Spleen (tissue), 7 donors: ENCODE measurements at regions not wholly inside any gene's neighbourhood (a gene's known extent, or its start where the extent isn't known, plus 50 kb on each side); places are given as distances from the start of the nearest gene placed in this dataset.

ENCODE experiments used
- POLR2A ChIP-seq, 3 donors: fragments of 450-650 bp; IDR thresholded peaks; one replicate each; pipeline ENCODE4 v1.5.1; 2017; ENCODE audit warnings: antibody characterized with exemption in 3 of 3, mild to moderate bottlenecking in 1 of 3
- POLR2AphosphoS5 ChIP-seq, 3 donors: sonication (generic); formaldehyde crosslinking; IDR thresholded peaks; one replicate each; pipeline ENCODE4 v1.5.1; 2017; ENCODE audit warnings: antibody characterized with exemption in 3 of 3
- TF ChIP-seq, protein P1 (sequence below), 11 experiments: fragments of 200-600 bp in 7 of 11; fragments of 450-650 bp in 4 of 11; sonication (generic) in 4 of 11; IDR thresholded peaks in 8 of 11; conservative IDR thresholded peaks in 3 of 11; 1 replicate in 7 of 11; 2 replicates in 4 of 11; pipeline versions ENCODE4 v1.4.0 to v1.8.0; 2016 to 2021; ENCODE audit warnings: antibody characterized with exemption in 11 of 11, inconsistent platforms in 4 of 11, mild to moderate bottlenecking in 1 of 11
- donor health status: DM: no; HTN: no; CAD: no; lungs with moderate emphysema.
- donor health status: DM: no; HTN: no; CAD: no.
- donor health status: DM: no; HTN: no; CAD: no.

DNA sequence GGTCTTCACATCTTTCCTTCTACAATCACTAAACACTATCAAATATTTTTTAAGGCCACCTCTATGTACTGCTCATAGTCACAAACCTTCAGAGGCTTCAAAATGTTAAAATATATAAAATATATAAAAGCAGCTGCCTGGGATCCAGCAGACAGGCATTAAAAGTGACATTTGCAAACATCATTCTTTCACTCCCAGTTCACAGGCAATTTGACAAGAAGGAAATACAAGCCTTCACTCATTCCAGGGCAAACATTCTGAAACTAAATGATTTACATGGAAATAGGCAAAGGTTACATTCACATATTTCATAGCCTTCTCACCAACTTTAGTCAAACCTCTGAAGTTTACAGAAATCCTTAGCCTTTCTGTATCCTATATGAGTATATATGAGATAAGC lies 266.3 kb downstream of the TBL1XR1 start:
- TF ChIP-seq POLR2AphosphoS5 (IDR thresholded peaks at IDR 0.05): no peak
- TF ChIP-seq, protein P1, sequence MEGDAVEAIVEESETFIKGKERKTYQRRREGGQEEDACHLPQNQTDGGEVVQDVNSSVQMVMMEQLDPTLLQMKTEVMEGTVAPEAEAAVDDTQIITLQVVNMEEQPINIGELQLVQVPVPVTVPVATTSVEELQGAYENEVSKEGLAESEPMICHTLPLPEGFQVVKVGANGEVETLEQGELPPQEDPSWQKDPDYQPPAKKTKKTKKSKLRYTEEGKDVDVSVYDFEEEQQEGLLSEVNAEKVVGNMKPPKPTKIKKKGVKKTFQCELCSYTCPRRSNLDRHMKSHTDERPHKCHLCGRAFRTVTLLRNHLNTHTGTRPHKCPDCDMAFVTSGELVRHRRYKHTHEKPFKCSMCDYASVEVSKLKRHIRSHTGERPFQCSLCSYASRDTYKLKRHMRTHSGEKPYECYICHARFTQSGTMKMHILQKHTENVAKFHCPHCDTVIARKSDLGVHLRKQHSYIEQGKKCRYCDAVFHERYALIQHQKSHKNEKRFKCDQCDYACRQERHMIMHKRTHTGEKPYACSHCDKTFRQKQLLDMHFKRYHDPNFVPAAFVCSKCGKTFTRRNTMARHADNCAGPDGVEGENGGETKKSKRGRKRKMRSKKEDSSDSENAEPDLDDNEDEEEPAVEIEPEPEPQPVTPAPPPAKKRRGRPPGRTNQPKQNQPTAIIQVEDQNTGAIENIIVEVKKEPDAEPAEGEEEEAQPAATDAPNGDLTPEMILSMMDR (IDR thresholded peaks at IDR 0.05 in 8 of 11, conservative IDR thresholded peaks at IDR 0.05 in 3 of 11): no peak
- TF ChIP-seq POLR2A (IDR thresholded peaks at IDR 0.05): no peak
